HuH-7.5 (cell line): ENCODE measurements at regions not wholly inside any gene's neighbourhood (a gene's known extent, or its start where the extent isn't known, plus 50 kb on each side); places are given as distances from the start of the nearest gene placed in this dataset.
A peak's percentile ranks its signal among the peaks of the same experiment; 100 is the strongest.

ENCODE experiments used
- DNase-seq: peaks from one replicate; pipeline ENCODE4 v3.0.0; 2011; ENCODE audit warnings: low spot score

- DNase-seq, result no peak
These were observed 63.7 kb upstream of the CRHR1 start for GRCh38 chr17:45720386-45720785.

- peak; percentile 50 for DNase-seq
These were observed 62.0 kb upstream of the CRHR1 start for GRCh38 chr17:45722161-45722560.

- no peak for DNase-seq
These were observed 54.7 kb upstream of the CRHR1 start for GRCh38 chr17:45729294-45729907.

- DNase-seq, result no peak
These were observed 53.9 kb upstream of the CRHR1 start for GRCh38 chr17:45730192-45730591.

GRCh38 chr17:45731459-45731858 is 52.7 kb upstream of the CRHR1 start:
- no peak for DNase-seq

- no peak for DNase-seq
These were observed 51.1 kb upstream of the CRHR1 start for GRCh38 chr17:45732926-45733505.

GRCh38 chr17:45733781-45734180 is 50.3 kb upstream of the CRHR1 start:
- no peak for DNase-seq
